HFFc6 (cell line): ENCODE measurements at regions not wholly inside any gene's neighbourhood (a gene's known extent, or its start where the extent isn't known, plus 50 kb on each side); places are given as distances from the start of the nearest gene placed in this dataset.

Experiments used
- DNase-seq: peaks from one replicate; pipeline ENCODE4 v3.0.0-alpha.2; 2018
- H3K27ac Mint-ChIP-seq: 2 replicates; pipeline ENCODE4 v1.8.0; 2020; ENCODE audit warnings: mild to moderate bottlenecking, mixed read lengths
- H3K27me3 Mint-ChIP-seq: 2 replicates; pipeline ENCODE4 v1.8.0; 2021; ENCODE audit warnings: mild to moderate bottlenecking, moderate library complexity, mixed read lengths; ENCODE audit not compliant: insufficient read depth
- H3K36me3 Mint-ChIP-seq: 2 replicates; pipeline ENCODE4 v1.8.0; 2021; ENCODE audit warnings: low read depth, mixed read lengths
- H3K4me1 Mint-ChIP-seq: 2 replicates; pipeline ENCODE4 v1.8.0; 2020; ENCODE audit warnings: low read depth, mixed read lengths
- H3K4me3 Mint-ChIP-seq: 2 replicates; pipeline ENCODE4 v1.8.0; 2020; ENCODE audit warnings: mild to moderate bottlenecking, moderate library complexity, mixed read lengths
- H3K9me3 Mint-ChIP-seq: 2 replicates; pipeline ENCODE4 v1.8.0; 2020; ENCODE audit warnings: mild to moderate bottlenecking, mixed read lengths
- CTCF ChIP-seq: fragments of 200-600 bp; sonication (generic); IDR thresholded peaks from 2 replicates; pipeline ENCODE4 v1.5.0; 2021; ENCODE audit warnings: antibody characterized with exemption, mild to moderate bottlenecking

- no peak overlapping the region for H3K4me3 Mint-ChIP-seq
- H3K27ac Mint-ChIP-seq, result no peak overlapping the region
- TF ChIP-seq CTCF, result no peak
- peaks cover 17% of the 10 kb centered on the region for H3K4me1 Mint-ChIP-seq
- DNase-seq, result no peak
- no peaks in the 10 kb centered on the region for H3K9me3 Mint-ChIP-seq
- no peaks in the 10 kb centered on the region for H3K36me3 Mint-ChIP-seq
- H3K27me3 Mint-ChIP-seq, result peaks cover 4% of the 10 kb centered on the region
Measured at GRCh38 chr9:2478421-2478820, 143.2 kb upstream of the VLDLR start.

GRCh38 chr9:2479056-2479565 is 142.5 kb upstream of the VLDLR start:
- Mint-ChIP-seq H3K27me3 (peaks cover 4% of the 10 kb centered on the region), H3K36me3 (no peaks in the 10 kb centered on the region), H3K9me3 (no peaks in the 10 kb centered on the region), H3K4me1 (peaks cover 12% of the 10 kb centered on the region), H3K27ac (no peak overlapping the region), H3K4me3 (no peak overlapping the region)
- TF ChIP-seq CTCF, result no peak
- no peak for DNase-seq

GRCh38 chr9:2480255-2480837 is 141.2 kb upstream of the VLDLR start:
- DNase-seq, result no peak
- H3K27me3 Mint-ChIP-seq, result peaks cover 2% of the 10 kb centered on the region; the same call in 1 of the 2 replicates

GRCh38 chr9:2481216-2481615 is 140.4 kb upstream of the VLDLR start:
- Mint-ChIP-seq H3K4me1 (peaks cover 12% of the 10 kb centered on the region), H3K27ac (no peak overlapping the region), H3K4me3 (no peak overlapping the region), H3K9me3 (no peaks in the 10 kb centered on the region), H3K27me3 (peaks cover 2% of the 10 kb centered on the region; the same call in 1 of the 2 replicates), H3K36me3 (no peaks in the 10 kb centered on the region)
- DNase-seq, result no peak
- no peak for TF ChIP-seq CTCF

More at GRCh38 chr9:2480255-2480837, 141.2 kb upstream of the VLDLR start:
- H3K4me1 Mint-ChIP-seq, result peaks cover 12% of the 10 kb centered on the region
- no peaks in the 10 kb centered on the region for H3K9me3 Mint-ChIP-seq
- no peak overlapping the region for H3K27ac Mint-ChIP-seq
- no peak for TF ChIP-seq CTCF
- H3K4me3 Mint-ChIP-seq, result no peak overlapping the region
- H3K36me3 Mint-ChIP-seq, result no peaks in the 10 kb centered on the region

GRCh38 chr9:2486988-2487387 is 134.6 kb upstream of the VLDLR start:
- Mint-ChIP-seq H3K36me3 (no peaks in the 10 kb centered on the region), H3K9me3 (no peaks in the 10 kb centered on the region), H3K4me3 (no peak overlapping the region), H3K27ac (no peak overlapping the region), H3K4me1 (peaks cover 15% of the 10 kb centered on the region), H3K27me3 (no peaks in the 10 kb centered on the region)
- TF ChIP-seq CTCF, result no peak
- no peak for DNase-seq
